ENCODE measurements at regions not wholly inside any gene's neighbourhood (a gene's known extent, or its start where the extent isn't known, plus 50 kb on each side); places are given as distances from the start of the nearest gene placed in this dataset.

GRCh38 chr18:8493141-8493540, 116.1 kb upstream of the RAB12 start:
- TF ChIP-seq CTCF (IDR thresholded peaks at IDR 0.05; ENCODE audit: insufficient read depth, low read depth, low read length) (no peak), EZH2 (IDR thresholded peaks at IDR 0.05; ENCODE audit: insufficient read depth, low read length) (no peak)
